Pulmonary artery endothelial cell (primary cell): ENCODE measurements at regions not wholly inside any gene's neighbourhood (a gene's known extent, or its start where the extent isn't known, plus 50 kb on each side); places are given as distances from the start of the nearest gene placed in this dataset.

ENCODE experiments used
- DNase-seq: peaks from one replicate; pipeline ENCODE4 v3.0.0-alpha.2; 2011; ENCODE audit warnings: low read depth, low spot score

- DNase-seq, result no peak
These were observed 261.3 kb downstream of the FOXO1 start for GRCh38 chr13:40404967-40405716.

DNA sequence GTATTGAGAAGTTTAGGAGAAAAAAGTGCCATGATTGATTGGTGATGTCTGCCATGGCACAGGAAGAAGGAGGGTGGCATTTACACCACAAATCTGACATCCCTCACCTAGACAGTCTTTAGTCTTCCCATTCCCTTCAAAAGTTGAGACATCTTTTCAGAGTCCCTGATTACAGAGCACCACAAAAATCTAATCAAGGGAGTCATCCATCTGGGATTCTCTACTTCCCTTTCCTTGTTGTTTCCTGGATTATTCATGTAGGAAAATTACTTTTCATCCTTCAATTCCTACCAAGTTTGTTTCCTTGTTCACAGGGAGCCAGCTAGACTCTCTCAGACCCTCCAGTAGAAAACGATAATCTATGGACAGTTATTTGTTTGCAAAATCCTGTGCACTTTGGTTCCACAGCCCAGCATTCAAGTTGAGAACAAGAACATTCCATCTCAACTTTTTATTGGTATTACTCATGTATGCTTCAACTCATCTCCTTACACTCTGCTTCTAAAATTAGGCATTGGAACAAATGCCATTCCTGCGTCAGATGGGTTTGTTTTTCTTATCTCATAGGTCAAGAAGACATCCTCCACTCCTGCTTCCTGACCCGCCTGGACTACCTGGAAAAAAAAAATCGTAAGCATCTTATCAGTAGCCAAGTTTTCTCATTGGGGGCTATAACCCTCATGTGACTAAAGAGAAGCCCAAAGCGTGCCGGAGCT lies 259.9 kb downstream of the FOXO1 start:
- peak; percentile 41 for DNase-seq

DNA sequence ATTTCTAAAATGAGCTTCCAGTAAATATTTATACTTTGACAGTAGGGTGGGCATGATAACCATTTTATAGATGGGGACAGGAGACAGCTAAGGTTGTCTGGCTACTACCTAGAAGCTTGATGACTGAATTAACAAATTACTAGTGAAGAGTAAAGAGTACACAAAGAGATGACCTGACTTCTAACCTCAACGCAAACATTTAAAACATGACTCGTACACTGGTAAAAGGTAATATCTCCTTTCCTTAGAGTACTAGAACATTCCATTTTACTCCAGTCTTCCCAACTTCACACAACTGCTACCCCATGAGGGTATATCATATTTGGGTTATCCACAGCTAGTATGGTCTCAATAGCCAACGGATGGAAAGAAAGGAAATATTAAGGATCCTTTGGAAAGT lies 258.9 kb downstream of the FOXO1 start:
- no peak for DNase-seq

DNA sequence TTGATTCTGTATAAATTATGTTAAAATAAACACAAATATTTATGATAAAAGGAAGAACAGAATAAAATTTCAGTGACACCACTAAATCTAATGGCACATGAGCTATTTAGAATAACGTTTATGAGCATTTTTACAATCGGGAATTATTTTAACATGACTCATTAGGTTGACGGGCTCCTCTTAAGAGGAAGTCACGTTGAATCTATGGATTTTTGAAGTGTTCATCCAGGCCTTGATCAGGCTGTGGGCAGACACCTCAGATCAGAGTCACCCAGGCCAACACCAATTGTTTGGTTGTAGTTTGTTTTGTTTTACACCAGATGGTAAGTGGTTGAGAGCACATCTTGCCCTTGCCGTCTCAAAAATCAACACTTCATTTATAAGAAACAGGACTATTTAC lies 257.8 kb downstream of the FOXO1 start:
- no peak for DNase-seq

DNA sequence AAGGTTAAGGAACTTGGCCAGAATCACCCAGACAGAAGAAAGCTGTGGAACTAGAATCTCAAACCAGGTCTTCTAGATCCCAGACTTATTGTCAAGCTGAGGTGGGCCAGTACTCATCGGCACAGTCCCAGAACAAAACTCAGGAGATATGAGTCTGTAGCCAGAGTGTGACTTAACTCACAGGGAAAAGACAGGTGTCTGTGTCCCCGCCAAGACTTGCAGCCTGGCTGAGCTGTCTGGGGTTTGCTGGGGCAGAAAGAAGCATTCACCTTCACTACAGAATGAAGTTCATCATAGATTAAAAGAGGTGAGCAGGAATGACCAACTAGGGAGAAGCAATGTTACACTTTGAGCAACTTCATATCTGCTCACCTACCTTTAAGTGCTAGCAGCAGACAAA lies 257.2 kb downstream of the FOXO1 start:
- DNase-seq, result no peak

- DNase-seq, result no peak
These were observed 256.1 kb downstream of the FOXO1 start for GRCh38 chr13:40410315-40410714.

DNA sequence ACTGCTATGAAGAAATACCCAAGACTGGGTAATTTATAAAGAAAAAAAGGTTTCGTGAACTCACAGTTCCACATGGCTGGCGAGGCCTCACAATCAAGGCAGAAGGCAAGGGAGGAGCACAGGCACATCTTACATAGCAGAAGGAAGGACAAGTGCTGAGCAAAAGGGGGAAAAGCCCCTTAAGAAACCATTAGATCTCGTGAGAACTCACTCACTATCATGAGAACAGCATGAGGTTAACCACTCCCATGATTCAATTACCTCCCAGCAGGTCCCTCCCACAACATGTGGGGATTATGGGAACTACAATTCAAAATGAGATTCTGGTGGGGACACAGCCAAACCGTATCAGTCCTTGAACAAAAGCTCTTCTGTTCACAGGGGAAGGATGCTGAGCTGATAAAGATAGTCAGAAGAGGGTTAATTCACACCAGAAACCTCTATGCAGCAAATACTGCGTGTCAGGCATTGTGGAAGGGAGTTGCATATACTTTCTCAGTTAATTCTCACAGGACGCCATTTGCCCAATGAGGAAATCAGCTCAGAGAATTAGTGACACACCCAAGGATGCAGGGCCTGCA lies 246.2 kb downstream of the FOXO1 start:
- DNase-seq, result no peak

GRCh38 chr13:40422588-40423235 lies 243.7 kb downstream of the FOXO1 start:
- no peak for DNase-seq

GRCh38 chr13:40428354-40428753 lies 238.1 kb downstream of the FOXO1 start:
- DNase-seq, result no peak

DNA sequence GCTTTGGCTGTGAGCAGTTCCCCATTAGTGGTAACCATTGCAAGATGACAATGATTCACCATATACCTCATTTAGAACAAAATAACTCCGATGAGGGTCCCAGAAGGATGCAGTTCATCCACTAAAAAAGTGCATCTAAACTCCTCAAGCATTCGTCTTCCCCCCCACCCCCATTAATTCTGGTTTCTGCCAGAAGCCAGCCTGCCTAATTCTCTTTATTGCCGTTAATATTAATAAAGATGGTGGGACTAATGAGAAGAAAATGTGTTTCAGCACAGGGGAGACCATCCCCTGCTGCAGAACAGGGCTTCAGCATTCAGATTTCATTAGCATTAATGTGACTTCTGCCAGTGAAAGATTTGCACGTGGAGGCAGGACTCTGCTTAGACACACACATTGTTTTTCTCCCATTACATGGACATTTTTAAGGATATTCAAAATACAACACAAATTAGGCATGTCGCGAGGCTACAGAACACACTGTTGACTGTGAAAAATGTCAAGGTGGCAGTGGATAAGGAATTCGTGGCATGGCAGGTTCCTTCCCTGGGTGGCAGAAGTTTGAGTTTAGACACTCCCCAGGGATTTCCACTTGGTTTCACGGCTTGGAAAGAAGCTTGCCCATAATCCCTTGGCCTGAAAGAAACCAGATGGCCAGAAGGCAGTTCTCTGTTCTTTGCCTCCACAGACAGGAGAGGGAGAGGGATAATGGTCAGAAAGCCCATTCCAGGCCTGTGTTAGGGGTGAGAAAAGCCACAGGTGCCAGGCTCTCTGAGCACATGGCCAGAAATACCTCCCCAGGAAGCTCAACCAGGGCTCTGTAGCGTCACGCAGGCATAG lies 236.5 kb downstream of the FOXO1 start:
- DNase-seq, result no peak

DNA sequence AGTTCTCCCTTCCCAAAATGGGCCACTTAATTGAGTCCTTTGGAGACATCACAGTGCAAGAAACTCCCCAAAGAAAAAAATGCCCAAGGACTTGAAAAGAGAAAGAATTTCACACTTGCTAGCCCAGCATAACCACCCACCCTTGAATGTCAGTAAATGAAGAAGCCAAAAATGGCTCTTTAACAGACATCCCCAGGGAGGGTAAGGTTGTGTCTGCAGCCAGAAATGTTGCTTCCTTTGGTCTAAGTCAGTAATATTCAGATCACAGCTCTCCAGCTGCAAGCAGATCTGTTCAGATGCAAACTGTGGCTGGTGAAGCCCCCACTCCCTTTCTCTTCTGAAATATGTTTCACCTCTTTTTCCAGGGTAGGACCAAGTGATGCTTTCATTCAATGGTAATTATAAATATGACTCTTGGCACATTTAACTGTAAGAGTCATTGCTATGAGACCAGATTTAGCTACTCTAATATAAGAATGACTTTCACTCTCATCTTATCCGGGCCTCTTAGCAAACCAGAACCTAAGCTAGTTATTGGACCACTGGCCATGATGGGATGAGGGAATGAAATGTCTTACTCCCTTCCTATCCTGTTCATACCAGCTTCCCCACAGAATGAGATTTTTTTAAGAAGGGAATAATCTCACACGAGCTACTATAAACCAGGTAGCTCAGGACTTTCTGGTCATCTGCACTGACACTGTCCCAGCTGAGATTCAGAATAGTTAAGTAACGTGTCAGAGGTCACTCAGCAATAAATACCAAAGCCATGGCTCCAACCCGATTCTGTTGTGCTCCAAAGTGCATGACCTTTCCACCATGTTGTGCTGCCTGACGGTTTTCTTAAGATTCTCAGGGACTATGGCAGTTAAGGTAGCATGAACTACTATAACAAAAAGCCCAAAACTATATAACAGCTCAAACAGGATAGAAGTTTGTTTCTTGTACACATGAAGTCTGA lies 234.1 kb downstream of the FOXO1 start:
- no peak for DNase-seq

- DNase-seq, result no peak
These were observed 233.4 kb downstream of the FOXO1 start for GRCh38 chr13:40433001-40433400.

DNA sequence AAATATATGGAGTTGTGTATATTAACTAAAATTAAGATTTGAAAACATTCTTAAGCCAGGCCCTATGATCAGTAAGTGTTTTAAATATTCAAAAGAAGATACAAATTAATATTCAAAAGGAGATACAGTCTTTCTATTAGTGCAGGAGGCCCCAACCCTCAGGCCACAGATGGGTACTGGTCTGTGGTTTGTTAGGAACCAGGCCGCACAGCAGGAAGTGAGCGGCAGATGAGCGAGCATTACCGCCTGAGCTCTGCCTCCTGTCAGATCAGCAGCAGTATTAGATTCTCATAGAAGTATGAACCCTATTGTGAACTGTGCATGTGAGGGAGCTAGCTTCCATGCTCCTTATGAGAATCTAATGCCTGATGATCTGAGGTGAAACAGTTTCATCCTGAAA lies 232.9 kb downstream of the FOXO1 start:
- no peak for DNase-seq

DNA sequence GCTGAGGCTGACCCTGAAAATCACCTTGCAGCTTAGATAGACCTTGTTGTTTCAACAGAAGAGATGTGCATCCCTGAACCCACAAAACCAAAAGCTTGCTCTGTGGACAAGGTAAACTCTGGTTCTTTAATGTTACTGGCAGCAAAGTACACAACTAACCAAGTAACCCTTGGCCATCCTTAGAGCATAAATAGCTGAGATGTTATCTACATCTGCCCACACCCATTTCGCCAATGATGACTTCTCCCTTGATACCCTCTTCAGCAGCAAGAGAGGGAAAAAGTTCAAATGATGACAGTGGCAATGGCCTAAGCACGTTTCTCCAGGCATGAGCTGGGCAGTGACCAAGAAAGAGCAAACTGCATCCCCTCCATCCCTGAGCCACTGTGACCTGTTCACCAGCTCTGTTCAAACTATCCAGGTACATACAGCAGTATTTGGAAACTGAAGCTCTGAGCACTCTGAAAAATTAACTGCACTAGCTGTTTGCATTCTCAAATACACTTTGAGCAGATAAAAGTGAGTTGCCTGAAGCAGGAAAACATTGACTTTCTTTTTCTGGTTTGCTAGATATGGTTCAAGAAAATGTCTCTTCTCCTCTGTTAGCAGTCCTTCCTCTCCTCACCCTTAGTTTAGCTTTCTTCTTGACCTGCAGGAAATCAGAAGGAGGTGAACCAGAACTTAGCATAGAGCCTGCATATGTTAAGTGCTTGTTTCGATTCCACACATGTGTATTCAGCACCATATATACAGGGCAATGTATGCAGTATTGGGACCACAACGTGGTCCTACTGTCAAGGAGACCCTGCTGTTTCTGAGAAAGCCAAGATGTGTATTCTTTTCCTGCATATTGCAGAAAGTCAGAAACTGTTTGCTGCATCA lies 231.7 kb downstream of the FOXO1 start:
- DNase-seq, result no peak

DNA sequence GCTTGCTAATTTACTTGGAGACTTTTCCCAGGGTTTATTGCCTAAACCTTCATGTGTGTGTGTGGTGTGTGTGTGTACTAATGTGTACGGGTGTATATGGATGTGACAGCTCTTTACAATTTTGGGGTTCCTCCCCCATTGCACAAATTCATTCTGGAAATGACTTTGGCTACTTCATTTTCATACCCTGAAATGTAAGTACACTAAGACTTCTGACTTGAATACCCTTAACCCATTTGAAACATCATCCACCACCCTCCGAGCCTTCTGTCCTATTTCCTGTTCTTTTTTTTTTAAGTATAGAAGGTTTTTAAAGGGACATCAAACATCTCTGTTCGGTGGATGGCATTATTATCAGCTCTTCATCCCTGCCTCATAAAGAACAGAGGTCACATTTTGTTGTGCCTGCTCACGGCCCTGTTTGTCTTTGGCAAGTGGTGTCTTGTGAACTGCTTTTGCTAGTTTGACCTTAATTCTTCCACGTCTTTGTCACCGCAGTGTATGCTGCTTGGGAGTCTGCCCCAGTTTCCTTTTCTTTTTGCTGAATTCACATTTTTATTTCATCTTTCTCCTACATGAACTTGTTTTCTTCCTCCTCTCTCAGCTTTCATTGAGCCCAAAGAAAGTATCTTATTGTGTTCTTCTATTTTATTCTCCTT lies 228.3 kb downstream of the FOXO1 start:
- DNase-seq, result no peak

DNA sequence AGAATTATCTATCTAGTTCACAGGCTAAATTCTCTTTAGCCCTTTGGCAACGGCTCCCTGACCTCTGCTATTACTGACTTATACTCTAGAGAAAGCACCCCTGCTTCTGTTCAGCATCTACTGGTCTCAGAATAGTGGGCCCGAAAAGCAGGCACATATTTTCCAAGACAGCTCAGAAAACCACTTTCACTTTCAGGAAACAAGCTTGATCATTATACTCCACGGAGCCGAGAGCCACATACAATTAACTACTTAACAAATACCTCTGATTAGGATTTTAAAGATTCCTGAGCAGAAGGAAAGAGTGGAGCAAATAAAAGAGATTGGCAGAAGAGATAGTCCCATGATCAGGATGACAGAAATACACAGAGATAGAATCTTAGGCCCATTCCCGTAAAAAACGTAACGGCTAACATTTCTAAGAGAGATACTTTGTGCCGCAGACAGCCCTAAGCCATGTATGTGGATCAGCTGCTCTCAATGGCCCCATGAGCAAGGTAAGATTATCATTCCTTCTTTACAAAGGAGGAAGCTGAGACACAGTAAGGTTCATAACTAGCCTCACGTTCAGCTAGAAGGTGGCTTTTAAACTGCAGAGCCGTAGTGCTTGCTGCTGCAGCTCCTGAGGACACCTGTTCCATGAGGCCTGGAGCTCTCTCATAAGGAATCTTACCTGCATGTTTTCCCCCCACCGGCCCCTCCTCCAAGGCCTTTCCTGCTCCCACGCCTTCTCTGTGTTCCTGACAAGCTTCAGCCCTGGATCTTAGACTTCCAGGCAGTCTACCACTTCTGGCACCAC lies 227.2 kb downstream of the FOXO1 start:
- peak; percentile 46 for DNase-seq

GRCh38 chr13:40439928-40440327 lies 226.5 kb downstream of the FOXO1 start:
- DNase-seq, result no peak
